ENCODE measurements at regions not wholly inside any gene's neighbourhood (a gene's known extent, or its start where the extent isn't known, plus 50 kb on each side); places are given as distances from the start of the nearest gene placed in this dataset.

GRCh38 chr11:127193950-127194349, 193.4 kb upstream of the KIRREL3 start (continued):
- TF ChIP-seq ZBTB40 (IDR thresholded peaks at IDR 0.05; ENCODE audit: borderline replicate concordance) = no peak
- TF ChIP-seq POLR2AphosphoS5 (IDR thresholded peaks at IDR 0.05; ENCODE audit: low read length) = no peak
- no peak for TF ChIP-seq TCF7 (IDR thresholded peaks at IDR 0.05; ENCODE audit: borderline replicate concordance)
- no peak for TF ChIP-seq IKZF1 (conservative IDR thresholded peaks at IDR 0.05)
- TF ChIP-seq STAT1 (conservative IDR thresholded peaks at IDR 0.05) = no peak

- Histone ChIP-seq H3K9me3 (replicated peaks; ENCODE audit: control insufficient read depth, insufficient read depth, low read length) (no peaks in the 10 kb centered on the region), H4K20me1 (ENCODE audit: control insufficient read depth, insufficient read depth) (no peaks in the 10 kb centered on the region), H3K4me3 (no peak overlapping the region), H3K27me3 (replicated peaks in 1 of 2; ENCODE audit: control insufficient read depth in 2 of 2, insufficient read depth in 2 of 2, low read length in 1 of 2) (no peaks in the 10 kb centered on the region), H3K36me3 (ENCODE audit: control insufficient read depth in 2 of 2, insufficient read depth in 2 of 2, low read length in 1 of 2) (no peaks in the 10 kb centered on the region), H3K4me1 (ENCODE audit: control insufficient read depth, insufficient read depth, low read length) (no peaks in the 10 kb centered on the region), H3K27ac (ENCODE audit: control insufficient read depth, insufficient read depth) (no peak overlapping the region), H2AFZ (ENCODE audit: control insufficient read depth, low read depth, low read length) (no peak overlapping the region), H3K4me2 (ENCODE audit: control insufficient read depth, insufficient read depth) (no peak overlapping the region), H3K79me2 (ENCODE audit: control insufficient read depth, insufficient read depth, low read length) (no peaks in the 10 kb centered on the region), H3K9ac (ENCODE audit: control insufficient read depth, insufficient read depth, low read length) (no peak overlapping the region)
- SMC1A ChIA-PET (ENCODE audit: uncharacterized antibody, unreplicated experiment) = interaction anchor here (0.6 to 0.8 kb wide), 3 partner anchors 13 to 156 kb away, joined by 3 read pairs; no protein-coding TSS in a partner anchor
- no peak for DNase-seq (ENCODE audit: low read depth, low spot score)
- intact Hi-C loops (cut with micrococcal nuclease; ENCODE audit: unreplicated experiment) (no loop called here), in situ Hi-C loops (cut with MboI) (no loop called here)
- no peak for ATAC-seq
- no TSS peak for BruUV-seq (replicated peaks)
- CTCF ChIA-PET = no interaction called here
- no peak for FAIRE-seq
- WGBS (ENCODE audit: insufficient coverage, insufficient replicate concordance, low lambda C conversion rate, missing lambda C conversion rate) = 9% methylated on average over 1 of the region's 1 CpG
- POLR2A ChIA-PET = no interaction called here
- RAD21 ChIA-PET (ENCODE audit: unreplicated experiment) = no interaction called here
- TF ChIP-seq GABPA (IDR thresholded peaks at IDR 0.05; ENCODE audit: low read depth) (no peak), TAF1 (IDR thresholded peaks at IDR 0.05; ENCODE audit: borderline replicate concordance, low read depth, low read length) (no peak), IRF5 (IDR thresholded peaks at IDR 0.05; ENCODE audit: borderline replicate concordance) (no peak), REST (IDR thresholded peaks at IDR 0.05; ENCODE audit: low read depth, low read length) (no peak), SKIL (IDR thresholded peaks at IDR 0.05; ENCODE audit: low read depth, poor library complexity, severe bottlenecking) (no peak), MEF2A (IDR thresholded peaks at IDR 0.05; ENCODE audit: insufficient read depth, low read depth, low read length) (no peak), MYB (IDR thresholded peaks at IDR 0.05; ENCODE audit: borderline replicate concordance, low read depth, low read length) (no peak), BACH1 (IDR thresholded peaks at IDR 0.05; ENCODE audit: borderline replicate concordance) (no peak)
Measured at GRCh38 chr11:127191689-127192088, 191.1 kb upstream of the KIRREL3 start.

Measured in GM12878 (cell line).